WTC11 (cell line): ENCODE measurements at regions not wholly inside any gene's neighbourhood (a gene's known extent, or its start where the extent isn't known, plus 50 kb on each side); places are given as distances from the start of the nearest gene placed in this dataset.

Experiments used
- AFF4 ChIP-seq: sonication (generic); formaldehyde crosslinking; IDR thresholded peaks from 2 replicates; pipeline ENCODE4 v1.8.1; 2023; ENCODE audit warnings: mild to moderate bottlenecking, missing genetic modification reagents, borderline replicate concordance
- ATF1 ChIP-seq: sonication (generic); formaldehyde crosslinking; IDR thresholded peaks from 2 replicates; pipeline ENCODE4 v1.8.1; 2023; ENCODE audit warnings: mild to moderate bottlenecking, moderate library complexity, missing genetic modification reagents
- CTCF ChIP-seq: fragments of 200-600 bp; IDR thresholded peaks from 2 replicates; pipeline ENCODE4 v1.8.0; 2022; ENCODE audit warnings: antibody characterized with exemption
- MAX ChIP-seq: sonication (generic); formaldehyde crosslinking; IDR thresholded peaks from 2 replicates; pipeline ENCODE4 v1.8.0; 2022; ENCODE audit warnings: mild to moderate bottlenecking, missing genetic modification reagents
- ZNF232 ChIP-seq: sonication (generic); formaldehyde crosslinking; IDR thresholded peaks from 2 replicates; pipeline ENCODE4 v1.8.0; 2022; ENCODE audit warnings: mild to moderate bottlenecking, missing genetic modification reagents

GRCh38 chr1:199010492-199010891, 371.7 kb downstream of the PTPRC start:
- TF ChIP-seq CTCF (no peak), ATF1 (no peak), MAX (CRISPR knock-in tag) (no peak), AFF4 (CRISPR knock-in tag) (no peak), ZNF232 (CRISPR knock-in tag) (no peak)
